Heart left ventricle (tissue), 16 donors: ENCODE measurements at regions not wholly inside any gene's neighbourhood (a gene's known extent, or its start where the extent isn't known, plus 50 kb on each side); places are given as distances from the start of the nearest gene placed in this dataset.
"Not testable (repeated sequence)": the region's sequence is repeated elsewhere in the genome, so short reads cannot be mapped to it uniquely, and the experiment has no call there.

Experiments used
- ATAC-seq, 4 donors: fragments of 200-7000 bp; cut with Tn5 transposase; one replicate each; pipeline ENCODE4 v1.9.1; 2020 to 2022; ENCODE audit warnings: moderate library complexity in 4 of 4, mild to moderate bottlenecking in 3 of 4, moderate number of reproducible peaks in 1 of 4
- DNase-seq, 5 donors: peaks; one replicate each; pipeline ENCODE4 v3.0.0-alpha.2; 2020
- H3K27ac ChIP-seq, 12 donors: fragments of 200-600 bp; sonication (generic) in 4 of 12; one replicate each; pipeline versions ENCODE4 v1.5.0 to v1.8.0; 2016 to 2022; ENCODE audit warnings: mild to moderate bottlenecking in 2 of 12
- H3K27me3 ChIP-seq, 9 donors: fragments of 200-600 bp; sonication (generic) in 2 of 9; one replicate each; pipeline versions ENCODE4 v1.5.1 to v1.8.0; 2016 to 2022; ENCODE audit warnings: mild to moderate bottlenecking in 3 of 9
- H3K36me3 ChIP-seq, 9 donors: fragments of 200-600 bp; sonication (generic) in 2 of 9; one replicate each; pipeline versions ENCODE4 v1.5.0 to v1.8.0; 2018 to 2022; ENCODE audit warnings: mild to moderate bottlenecking in 2 of 9
- H3K4me1 ChIP-seq, 12 donors: fragments of 200-600 bp; sonication (generic) in 4 of 12; one replicate each; pipeline versions ENCODE4 v1.5.0 to v1.8.0; 2016 to 2022; ENCODE audit warnings: mild to moderate bottlenecking in 3 of 12
- H3K4me3 ChIP-seq, 12 donors: fragments of 200-600 bp; sonication (generic) in 4 of 12; one replicate each; pipeline versions ENCODE4 v1.5.0 to v1.8.0; 2017 to 2022; ENCODE audit warnings: mild to moderate bottlenecking in 9 of 12, moderate library complexity in 4 of 12
- H3K9me3 ChIP-seq, 12 donors: fragments of 200-600 bp; sonication (generic) in 4 of 12; one replicate each; pipeline versions ENCODE4 v1.5.0 to v1.8.0; 2016 to 2022; ENCODE audit warnings: mild to moderate bottlenecking in 1 of 12
- CTCF ChIP-seq, 12 donors: fragments of 200-600 bp; sonication (generic) in 4 of 12; IDR thresholded peaks; one replicate each; pipeline versions ENCODE4 v1.5.0 to v1.8.0; 2018 to 2022; ENCODE audit warnings: antibody characterized with exemption in 12 of 12, mild to moderate bottlenecking in 5 of 12
- POLR2A ChIP-seq, 2 donors: fragments of 450-650 bp; IDR thresholded peaks; one replicate each; pipeline ENCODE4 v1.6.1; 2017; ENCODE audit warnings: antibody characterized with exemption in 2 of 2, mild to moderate bottlenecking in 2 of 2, moderate library complexity in 2 of 2
- WGBS, 4 donors: extraction: QIAGEN DNeasy Blood & Tissue Kit in 2 of 4; methylation state at CpG; one replicate each; pipeline versions ENCODE4 v1.1.5 to v1.1.7; 2013 to 2018; 5-methylcytosine and 5-hydroxymethylcytosine counted together
- intact Hi-C, 10 donors: fragments of 100-400 bp; cut with DNase I; formaldehyde crosslinking; loops; one replicate each; pipeline versions ENCODE4 v1.11.1 to v1.14.2; 2022
- donor health status: ischemic (EF 13 %, LVEDD 7.1; RV severe dilation, severe dysfunction).
- donor health status: healthy with polysubstance abuse.
- donor health status: DM: no; HTN: yes; CAD: no.
- donor health status: DM: no; HTN: no; CAD: no.
- donor health status: ischemic (EF 25% LVEDD 6.9; RV normal size, moderate dysfunction).
- donor health status: ischemic (EF 25% LVEDD 5.7; RV mildly dilated, moderate dysfunction).
- donor health status: healthy.
- donor health status: DM: yes; HTN: yes; CAD: no.
- donor health status: ischemic (EF 35%, LVEDD 5.7; RV mildly dilated, moderate dysfunction).
- donor health status: nonischemic (EF 11% LVEDD 7.7; RV severe dilation, severe dysfunction).
- donor health status: DM: yes; HTN: yes; CAD: no.
- donor health status: PGD.
- donor health status: ischemic (EF 29% LVEDD 5.4; RV normal size, mild dysfunction).
- donor health status: nonischemic (EF 23%, LVEDD 6.1; RV moderate dilation, normal function).

- peaks cover 0 to 8% (median 0%) of the 10 kb centered on the region in 9 donors for H3K27me3 ChIP-seq
- no peak for DNase-seq
- WGBS, 4 donors, result 73 to 82% (median 77%) methylated on average over 18 to 19 of the region's 19 CpGs
- no peak overlapping the region for H3K27ac ChIP-seq
- H3K9me3 ChIP-seq, result no peaks in the 10 kb centered on the region
- no peak for TF ChIP-seq CTCF (IDR thresholded peaks at IDR 0.05)
- TF ChIP-seq POLR2A (IDR thresholded peaks at IDR 0.05), result no peak
- intact Hi-C loops, result no loop called here
- no peaks in the 10 kb centered on the region for H3K4me1 ChIP-seq
- no peaks in the 10 kb centered on the region for H3K36me3 ChIP-seq
- no peak overlapping the region for H3K4me3 ChIP-seq
- no peak for ATAC-seq
Observed at GRCh38 chrX:966396-967070, 245.9 kb downstream of the CRLF2 start.

- no peak overlapping the region for H3K27ac ChIP-seq
- H3K4me3 ChIP-seq, result no peak overlapping the region
- no peaks in the 10 kb centered on the region for H3K36me3 ChIP-seq
- WGBS, 4 donors, result 54 to 59% (median 56%) methylated on average over 10 of the region's 10 CpGs
- TF ChIP-seq POLR2A (IDR thresholded peaks at IDR 0.05) (no peak), CTCF (IDR thresholded peaks at IDR 0.05) (no peak)
- H3K27me3 ChIP-seq, result peaks cover 0 to 12% (median 0%) of the 10 kb centered on the region in 9 donors
- no peaks in the 10 kb centered on the region for H3K9me3 ChIP-seq
- intact Hi-C loops, result no loop called here
- no peaks in the 10 kb centered on the region for H3K4me1 ChIP-seq
- ATAC-seq, result no peak
- no peak for DNase-seq
Observed at GRCh38 chrX:964831-965416, 247.5 kb downstream of the CRLF2 start.

GRCh38 chrX:960821-961220 is 251.6 kb downstream of the CRLF2 start:
- Histone ChIP-seq H3K4me3 (no peak overlapping the region), H3K27ac (no peak overlapping the region), H3K9me3 (peaks cover 0 to 4% (median 0%) of the 10 kb centered on the region in 12 donors), H3K36me3 (no peaks in the 10 kb centered on the region), H3K4me1 (no peaks in the 10 kb centered on the region), H3K27me3 (peaks cover 0 to 9% (median 0%) of the 10 kb centered on the region in 9 donors)
- no peak for TF ChIP-seq CTCF (IDR thresholded peaks at IDR 0.05)
- TF ChIP-seq POLR2A (IDR thresholded peaks at IDR 0.05), result no peak
- 57 to 63% (median 62%) methylated on average over 8 of the region's 8 CpGs for WGBS, 4 donors
- intact Hi-C loops, result no loop called here
- ATAC-seq, result no peak
- no peak for DNase-seq

- Histone ChIP-seq H3K27me3 (peaks cover 0 to 9% (median 0%) of the 10 kb centered on the region in 9 donors), H3K27ac (no peak overlapping the region), H3K4me1 (no peaks in the 10 kb centered on the region), H3K4me3 (no peak overlapping the region), H3K9me3 (peaks cover 0 to 5% (median 0%) of the 10 kb centered on the region in 12 donors), H3K36me3 (no peaks in the 10 kb centered on the region)
- DNase-seq (no peak), ATAC-seq (no peak)
- TF ChIP-seq CTCF (IDR thresholded peaks at IDR 0.05), result no peak
- TF ChIP-seq POLR2A (IDR thresholded peaks at IDR 0.05), result no peak
- intact Hi-C loops, result no loop called here
- 75 to 82% (median 78%) methylated on average over 10 of the region's 10 CpGs for WGBS, 4 donors
Observed at GRCh38 chrX:959595-959994, 252.9 kb downstream of the CRLF2 start.

GRCh38 chrX:955168-955781 is 257.2 kb downstream of the CRLF2 start:
- H3K27ac ChIP-seq, H3K4me3 ChIP-seq, H3K27me3 ChIP-seq, DNase-seq, H3K4me1 ChIP-seq, intact Hi-C loops, H3K9me3 ChIP-seq, H3K36me3 ChIP-seq, ATAC-seq: not testable (repeated sequence)
- WGBS, 4 donors, result 58 to 74% (median 66%) methylated on average over 1 of the region's 1 CpG
